ENCODE measurements at regions not wholly inside any gene's neighbourhood (a gene's known extent, or its start where the extent isn't known, plus 50 kb on each side); places are given as distances from the start of the nearest gene placed in this dataset.

- Mint-ChIP-seq H3K27ac (no peak overlapping the region), H3K4me3 (no peak overlapping the region), H3K27me3 (peaks cover 31% of the 10 kb centered on the region), H3K4me1 (ENCODE audit: low read depth) (no peaks in the 10 kb centered on the region), H3K9me3 (no peaks in the 10 kb centered on the region), H3K36me3 (ENCODE audit: low read depth) (no peaks in the 10 kb centered on the region)
These were observed 64.9 kb upstream of the SPRED1 start for GRCh38 chr15:38187630-38188313.

GRCh38 chr15:38189671-38190295, 62.9 kb upstream of the SPRED1 start:
- Mint-ChIP-seq H3K27me3 (peaks cover 27% of the 10 kb centered on the region), H3K27ac (no peak overlapping the region), H3K36me3 (ENCODE audit: low read depth) (no peaks in the 10 kb centered on the region), H3K4me1 (ENCODE audit: low read depth) (no peaks in the 10 kb centered on the region), H3K4me3 (no peak overlapping the region), H3K9me3 (no peaks in the 10 kb centered on the region)

- H3K36me3 Mint-ChIP-seq (ENCODE audit: low read depth) = no peaks in the 10 kb centered on the region
- H3K9me3 Mint-ChIP-seq = no peaks in the 10 kb centered on the region
- H3K4me1 Mint-ChIP-seq (ENCODE audit: low read depth) = no peaks in the 10 kb centered on the region
- H3K27me3 Mint-ChIP-seq = peaks cover 24% of the 10 kb centered on the region
- no peak overlapping the region for H3K27ac Mint-ChIP-seq
- no peak overlapping the region for H3K4me3 Mint-ChIP-seq
These were observed 62.1 kb upstream of the SPRED1 start for GRCh38 chr15:38190501-38190900.

GRCh38 chr15:38192496-38192895, 60.1 kb upstream of the SPRED1 start:
- no peak overlapping the region for H3K27ac Mint-ChIP-seq
- no peaks in the 10 kb centered on the region for H3K36me3 Mint-ChIP-seq (ENCODE audit: low read depth)
- H3K27me3 Mint-ChIP-seq = peaks cover 23% of the 10 kb centered on the region
- H3K9me3 Mint-ChIP-seq = no peaks in the 10 kb centered on the region
- no peaks in the 10 kb centered on the region for H3K4me1 Mint-ChIP-seq (ENCODE audit: low read depth)
- H3K4me3 Mint-ChIP-seq = no peak overlapping the region

- H3K4me1 Mint-ChIP-seq (ENCODE audit: low read depth) = no peaks in the 10 kb centered on the region
- H3K36me3 Mint-ChIP-seq (ENCODE audit: low read depth) = no peaks in the 10 kb centered on the region
- H3K27ac Mint-ChIP-seq = no peak overlapping the region
- peaks cover 19% of the 10 kb centered on the region for H3K27me3 Mint-ChIP-seq
- H3K4me3 Mint-ChIP-seq = no peak overlapping the region
- H3K9me3 Mint-ChIP-seq = no peaks in the 10 kb centered on the region
These were observed 59.1 kb upstream of the SPRED1 start for GRCh38 chr15:38193496-38193895.

GRCh38 chr15:38195191-38195901, 57.3 kb upstream of the SPRED1 start:
- H3K4me1 Mint-ChIP-seq (ENCODE audit: low read depth) = no peaks in the 10 kb centered on the region
- H3K4me3 Mint-ChIP-seq = no peak overlapping the region
- no peaks in the 10 kb centered on the region for H3K9me3 Mint-ChIP-seq
- H3K27me3 Mint-ChIP-seq = peaks cover 17% of the 10 kb centered on the region
- no peaks in the 10 kb centered on the region for H3K36me3 Mint-ChIP-seq (ENCODE audit: low read depth)
- no peak overlapping the region for H3K27ac Mint-ChIP-seq

GRCh38 chr15:38196076-38196475, 56.6 kb upstream of the SPRED1 start:
- Mint-ChIP-seq H3K27ac (no peak overlapping the region), H3K27me3 (peaks cover 19% of the 10 kb centered on the region), H3K4me3 (no peak overlapping the region), H3K4me1 (ENCODE audit: low read depth) (no peaks in the 10 kb centered on the region), H3K9me3 (no peaks in the 10 kb centered on the region), H3K36me3 (ENCODE audit: low read depth) (no peaks in the 10 kb centered on the region)

GRCh38 chr15:38197553-38197952, 55.1 kb upstream of the SPRED1 start:
- Mint-ChIP-seq H3K36me3 (ENCODE audit: low read depth) (no peaks in the 10 kb centered on the region), H3K9me3 (no peaks in the 10 kb centered on the region), H3K27me3 (peaks cover 22% of the 10 kb centered on the region), H3K4me3 (no peak overlapping the region), H3K27ac (no peak overlapping the region), H3K4me1 (ENCODE audit: low read depth) (no peaks in the 10 kb centered on the region)

GRCh38 chr15:38201714-38202113, 50.9 kb upstream of the SPRED1 start:
- H3K4me3 Mint-ChIP-seq = no peak overlapping the region
- no peaks in the 10 kb centered on the region for H3K4me1 Mint-ChIP-seq (ENCODE audit: low read depth)
- H3K27ac Mint-ChIP-seq = no peak overlapping the region
- H3K36me3 Mint-ChIP-seq (ENCODE audit: low read depth) = no peaks in the 10 kb centered on the region
- no peaks in the 10 kb centered on the region for H3K9me3 Mint-ChIP-seq
- peaks cover 29% of the 10 kb centered on the region for H3K27me3 Mint-ChIP-seq

GRCh38 chr15:38202361-38202760, 50.3 kb upstream of the SPRED1 start:
- Mint-ChIP-seq H3K36me3 (ENCODE audit: low read depth) (no peaks in the 10 kb centered on the region), H3K27ac (no peak overlapping the region), H3K4me3 (no peak overlapping the region), H3K4me1 (ENCODE audit: low read depth) (no peaks in the 10 kb centered on the region), H3K27me3 (peaks cover 33% of the 10 kb centered on the region), H3K9me3 (no peaks in the 10 kb centered on the region)
